ENCODE measurements at regions not wholly inside any gene's neighbourhood (a gene's known extent, or its start where the extent isn't known, plus 50 kb on each side); places are given as distances from the start of the nearest gene placed in this dataset.

GRCh38 chr11:134978388-134979088 lies 566.5 kb upstream of the B3GAT1 start:
- POLR2A ChIA-PET, result no interaction called here
- no TSS peak for BruUV-seq (replicated peaks)
- H3K9me3 Mint-ChIP-seq (ENCODE audit: unreplicated experiment), result peaks cover 17% of the 10 kb centered on the region
- H3K4me3 Mint-ChIP-seq (ENCODE audit: unreplicated experiment), result no peak overlapping the region
- no peaks in the 10 kb centered on the region for H3K4me1 Mint-ChIP-seq (ENCODE audit: insufficient read depth, unreplicated experiment)
- no peaks in the 10 kb centered on the region for H3K27me3 Mint-ChIP-seq (ENCODE audit: insufficient read depth, unreplicated experiment)
- CTCF ChIA-PET, result interaction anchor here (0.6 kb wide), 1 partner anchor 13 kb away, joined by 3 read pairs; no protein-coding TSS in a partner anchor
- intact Hi-C loops (cut with micrococcal nuclease), result no loop called here
- DNase-seq (ENCODE audit: unreplicated experiment), result peak; percentile 22
- no peaks in the 10 kb centered on the region for H3K36me3 Mint-ChIP-seq (ENCODE audit: insufficient read depth, unreplicated experiment)
- H3K27ac Mint-ChIP-seq (ENCODE audit: low read depth, unreplicated experiment), result no peak overlapping the region
- TF ChIP-seq CTCF (IDR thresholded peaks at IDR 0.05; ENCODE audit: unreplicated experiment), result no peak

- Mint-ChIP-seq H3K4me1 (ENCODE audit: insufficient read depth, unreplicated experiment) (no peaks in the 10 kb centered on the region), H3K4me3 (ENCODE audit: unreplicated experiment) (no peak overlapping the region), H3K36me3 (ENCODE audit: insufficient read depth, unreplicated experiment) (no peaks in the 10 kb centered on the region), H3K27me3 (ENCODE audit: insufficient read depth, unreplicated experiment) (no peaks in the 10 kb centered on the region), H3K9me3 (ENCODE audit: unreplicated experiment) (peaks cover 25% of the 10 kb centered on the region), H3K27ac (ENCODE audit: low read depth, unreplicated experiment) (no peak overlapping the region)
- no peak for TF ChIP-seq CTCF (IDR thresholded peaks at IDR 0.05; ENCODE audit: unreplicated experiment)
- BruUV-seq (replicated peaks), result no TSS peak
- peak; percentile 21 for DNase-seq (ENCODE audit: unreplicated experiment)
- CTCF ChIA-PET, result no interaction called here
- POLR2A ChIA-PET, result no interaction called here
- intact Hi-C loops (cut with micrococcal nuclease), result no loop called here
Observed at GRCh38 chr11:134976551-134976950, 564.5 kb upstream of the B3GAT1 start.

- Mint-ChIP-seq H3K9me3 (ENCODE audit: unreplicated experiment) (peaks cover 25% of the 10 kb centered on the region), H3K36me3 (ENCODE audit: insufficient read depth, unreplicated experiment) (no peaks in the 10 kb centered on the region), H3K27me3 (ENCODE audit: insufficient read depth, unreplicated experiment) (no peaks in the 10 kb centered on the region), H3K4me1 (ENCODE audit: insufficient read depth, unreplicated experiment) (no peaks in the 10 kb centered on the region), H3K4me3 (ENCODE audit: unreplicated experiment) (no peak overlapping the region), H3K27ac (ENCODE audit: low read depth, unreplicated experiment) (no peak overlapping the region)
- BruUV-seq (replicated peaks), result no TSS peak
- no peak for TF ChIP-seq CTCF (IDR thresholded peaks at IDR 0.05; ENCODE audit: unreplicated experiment)
- ChIA-PET CTCF (no interaction called here), POLR2A (no interaction called here)
- no peak for DNase-seq (ENCODE audit: unreplicated experiment)
- intact Hi-C loops (cut with micrococcal nuclease), result no loop called here
Observed at GRCh38 chr11:134975866-134976376, 563.9 kb upstream of the B3GAT1 start.

DNA sequence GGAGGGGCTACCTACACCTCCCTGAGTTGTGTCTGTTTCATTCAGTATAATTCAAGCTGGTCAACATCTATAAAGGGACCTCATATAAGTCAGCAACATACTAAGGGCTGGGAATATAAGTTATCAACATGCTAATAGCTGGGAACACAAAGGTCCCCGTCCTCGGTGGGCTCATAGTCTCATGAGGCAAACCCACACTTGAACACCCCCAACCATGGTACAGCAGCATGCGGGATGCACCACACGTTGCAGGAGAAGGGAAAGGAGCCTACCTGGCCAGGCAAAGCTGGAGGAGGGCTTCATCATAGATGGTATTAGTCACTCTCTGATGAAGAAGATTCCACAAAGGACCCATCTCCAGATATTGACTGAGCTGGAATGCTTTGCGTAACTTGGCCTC lies 561.8 kb upstream of the B3GAT1 start:
- H3K4me3 Mint-ChIP-seq (ENCODE audit: unreplicated experiment), result no peak overlapping the region
- peaks cover 20% of the 10 kb centered on the region for H3K9me3 Mint-ChIP-seq (ENCODE audit: unreplicated experiment)
- no peaks in the 10 kb centered on the region for H3K36me3 Mint-ChIP-seq (ENCODE audit: insufficient read depth, unreplicated experiment)
- BruUV-seq (replicated peaks), result no TSS peak
- H3K27ac Mint-ChIP-seq (ENCODE audit: low read depth, unreplicated experiment), result no peak overlapping the region
- no peaks in the 10 kb centered on the region for H3K27me3 Mint-ChIP-seq (ENCODE audit: insufficient read depth, unreplicated experiment)
- no peak for DNase-seq (ENCODE audit: unreplicated experiment)
- intact Hi-C loops (cut with micrococcal nuclease), result no loop called here
- POLR2A ChIA-PET, result no interaction called here
- H3K4me1 Mint-ChIP-seq (ENCODE audit: insufficient read depth, unreplicated experiment), result no peaks in the 10 kb centered on the region
- no peak for TF ChIP-seq CTCF (IDR thresholded peaks at IDR 0.05; ENCODE audit: unreplicated experiment)
- CTCF ChIA-PET, result no interaction called here

Measured in MCF 10A (cell line).